ENCODE measurements at regions not wholly inside any gene's neighbourhood (a gene's known extent, or its start where the extent isn't known, plus 50 kb on each side); places are given as distances from the start of the nearest gene placed in this dataset.

- H3K27me3 ChIP-seq = no peaks in the 10 kb centered on the region
- H3K9me3 ChIP-seq (replicated peaks in 1 of 11) = peaks cover 22 to 35% (median 31%) of the 10 kb centered on the region in 11 experiments
- H3K27ac ChIP-seq = no peak overlapping the region
- no peaks in the 10 kb centered on the region for H4K20me1 ChIP-seq
- peak overlapping the region in 7 of 11 experiments; percentile 10 to 48 (median 30); a peak in 9 of 22 replicates for H3K4me2 ChIP-seq
- peaks cover 0 to 12% (median 7%) of the 10 kb centered on the region in 10 experiments; a peak in 9 of 20 replicates for H3K4me1 ChIP-seq
- H3K4me3 ChIP-seq = no peak overlapping the region
- no peak overlapping the region for H3K9ac ChIP-seq
- TF ChIP-seq Cebpa-rat (IDR thresholded peaks at IDR 0.05) = no peak
- no peaks in the 10 kb centered on the region for H3K36me3 ChIP-seq
Observed at GRCh38 chr18:60228609-60229595, 143.7 kb downstream of the MC4R start.

GRCh38 chr18:60215432-60215831, 157.1 kb downstream of the MC4R start:
- H3K27me3 ChIP-seq = no peaks in the 10 kb centered on the region
- no peak for TF ChIP-seq Cebpa-rat (IDR thresholded peaks at IDR 0.05)
- H3K27ac ChIP-seq = no peak overlapping the region
- H3K36me3 ChIP-seq = no peaks in the 10 kb centered on the region
- no peak overlapping the region for H3K4me2 ChIP-seq
- no peak overlapping the region for H3K4me3 ChIP-seq
- H4K20me1 ChIP-seq = no peaks in the 10 kb centered on the region
- H3K9ac ChIP-seq = no peak overlapping the region
- no peaks in the 10 kb centered on the region for H3K4me1 ChIP-seq
- no peaks in the 10 kb centered on the region for H3K9me3 ChIP-seq (replicated peaks in 1 of 11)

GRCh38 chr18:60209042-60209441, 163.5 kb downstream of the MC4R start:
- no peak for TF ChIP-seq Cebpa-rat (IDR thresholded peaks at IDR 0.05)
- Histone ChIP-seq H4K20me1 (no peaks in the 10 kb centered on the region), H3K27ac (no peak overlapping the region), H3K4me1 (no peaks in the 10 kb centered on the region), H3K36me3 (no peaks in the 10 kb centered on the region), H3K9ac (no peak overlapping the region), H3K27me3 (no peaks in the 10 kb centered on the region), H3K4me2 (no peak overlapping the region), H3K9me3 (replicated peaks in 1 of 11) (no peaks in the 10 kb centered on the region), H3K4me3 (no peak overlapping the region)

- H3K9ac ChIP-seq = no peak overlapping the region
- peak overlapping the region in 1 of 11 experiments; percentile 25; a peak in 1 of 22 replicates for H3K4me2 ChIP-seq
- H3K27ac ChIP-seq = no peak overlapping the region
- H3K4me3 ChIP-seq = no peak overlapping the region
- H4K20me1 ChIP-seq = no peaks in the 10 kb centered on the region
- no peaks in the 10 kb centered on the region for H3K9me3 ChIP-seq (replicated peaks in 1 of 11)
- no peaks in the 10 kb centered on the region for H3K27me3 ChIP-seq
- H3K4me1 ChIP-seq = no peaks in the 10 kb centered on the region
- no peak for TF ChIP-seq Cebpa-rat (IDR thresholded peaks at IDR 0.05)
- H3K36me3 ChIP-seq = no peaks in the 10 kb centered on the region
Observed at GRCh38 chr18:60202708-60203107, 169.9 kb downstream of the MC4R start.

GRCh38 chr18:60200558-60200957, 172.0 kb downstream of the MC4R start:
- no peaks in the 10 kb centered on the region for H3K27me3 ChIP-seq
- no peak for TF ChIP-seq Cebpa-rat (IDR thresholded peaks at IDR 0.05)
- H3K4me3 ChIP-seq = no peak overlapping the region
- no peak overlapping the region for H3K27ac ChIP-seq
- no peaks in the 10 kb centered on the region for H3K4me1 ChIP-seq
- H3K9me3 ChIP-seq (replicated peaks in 1 of 11) = no peaks in the 10 kb centered on the region
- no peaks in the 10 kb centered on the region for H4K20me1 ChIP-seq
- H3K4me2 ChIP-seq = no peak overlapping the region
- H3K9ac ChIP-seq = no peak overlapping the region
- H3K36me3 ChIP-seq = no peaks in the 10 kb centered on the region

GRCh38 chr18:60199505-60199904, 173.1 kb downstream of the MC4R start:
- Histone ChIP-seq H3K36me3 (no peaks in the 10 kb centered on the region), H3K4me2 (no peak overlapping the region), H3K27ac (no peak overlapping the region), H3K9me3 (replicated peaks in 1 of 11) (no peaks in the 10 kb centered on the region), H3K9ac (no peak overlapping the region), H3K27me3 (no peaks in the 10 kb centered on the region), H3K4me3 (no peak overlapping the region), H4K20me1 (no peaks in the 10 kb centered on the region), H3K4me1 (no peaks in the 10 kb centered on the region)
- no peak for TF ChIP-seq Cebpa-rat (IDR thresholded peaks at IDR 0.05)

- Histone ChIP-seq H3K9me3 (replicated peaks in 1 of 11) (no peaks in the 10 kb centered on the region), H3K4me2 (no peak overlapping the region), H3K27ac (no peak overlapping the region), H4K20me1 (no peaks in the 10 kb centered on the region), H3K4me1 (no peaks in the 10 kb centered on the region), H3K27me3 (no peaks in the 10 kb centered on the region), H3K4me3 (no peak overlapping the region), H3K36me3 (no peaks in the 10 kb centered on the region), H3K9ac (no peak overlapping the region)
- no peak for TF ChIP-seq Cebpa-rat (IDR thresholded peaks at IDR 0.05)
Observed at GRCh38 chr18:60197671-60198462, 174.7 kb downstream of the MC4R start.

GRCh38 chr18:60196836-60197606, 175.6 kb downstream of the MC4R start:
- no peak overlapping the region for H3K4me2 ChIP-seq
- TF ChIP-seq Cebpa-rat (IDR thresholded peaks at IDR 0.05) = no peak
- H3K36me3 ChIP-seq = no peaks in the 10 kb centered on the region
- H4K20me1 ChIP-seq = no peaks in the 10 kb centered on the region
- no peak overlapping the region for H3K4me3 ChIP-seq
- no peaks in the 10 kb centered on the region for H3K9me3 ChIP-seq (replicated peaks in 1 of 11)
- H3K9ac ChIP-seq = no peak overlapping the region
- H3K27ac ChIP-seq = no peak overlapping the region
- H3K4me1 ChIP-seq = peaks cover 0 to 2% (median 0%) of the 10 kb centered on the region in 10 experiments; a peak in 3 of 20 replicates
- H3K27me3 ChIP-seq = no peaks in the 10 kb centered on the region

- H3K9ac ChIP-seq = no peak overlapping the region
- no peak overlapping the region for H3K27ac ChIP-seq
- no peaks in the 10 kb centered on the region for H4K20me1 ChIP-seq
- no peaks in the 10 kb centered on the region for H3K9me3 ChIP-seq (replicated peaks in 1 of 11)
- no peak overlapping the region for H3K4me3 ChIP-seq
- H3K4me2 ChIP-seq = no peak overlapping the region
- peaks cover 0 to 7% (median 0%) of the 10 kb centered on the region in 10 experiments; a peak in 3 of 20 replicates for H3K4me1 ChIP-seq
- H3K27me3 ChIP-seq = no peaks in the 10 kb centered on the region
- TF ChIP-seq Cebpa-rat (IDR thresholded peaks at IDR 0.05) = no peak
- no peaks in the 10 kb centered on the region for H3K36me3 ChIP-seq
Observed at GRCh38 chr18:60193780-60194179, 178.8 kb downstream of the MC4R start.
